Transverse colon (tissue), 4 donors: ENCODE measurements at regions not wholly inside any gene's neighbourhood (a gene's known extent, or its start where the extent isn't known, plus 50 kb on each side); places are given as distances from the start of the nearest gene placed in this dataset.

Experiments
- CTCF ChIP-seq, 5 experiments: fragments of 200-600 bp in 3 of 5; fragments of 450-650 bp in 2 of 5; sonication (generic) in 3 of 5; IDR thresholded peaks; 1 replicate in 2 of 5; 2 replicates in 3 of 5; pipeline ENCODE4 v1.5.1; 2016 to 2017; ENCODE audit warnings: antibody characterized with exemption in 5 of 5, inconsistent platforms in 3 of 5, mild to moderate bottlenecking in 2 of 5, moderate library complexity in 1 of 5
- EP300 ChIP-seq: sonication (generic); formaldehyde crosslinking; IDR thresholded peaks from one replicate; pipeline ENCODE4 v1.6.1; 2017; ENCODE audit warnings: antibody characterized with exemption, low read depth
- POLR2A ChIP-seq: fragments of 450-650 bp; IDR thresholded peaks from one replicate; pipeline ENCODE4 v1.6.1; 2016; ENCODE audit warnings: antibody characterized with exemption, mild to moderate bottlenecking, moderate library complexity
- POLR2AphosphoS5 ChIP-seq, 3 donors: sonication (generic); formaldehyde crosslinking; IDR thresholded peaks; one replicate each; pipeline ENCODE4 v1.6.1; 2016; ENCODE audit warnings: antibody characterized with exemption in 3 of 3

GRCh38 chr5:58040846-58041245 lies 419.0 kb downstream of the PLK2 start:
- no peak for TF ChIP-seq CTCF (IDR thresholded peaks at IDR 0.05)
- no peak for TF ChIP-seq POLR2AphosphoS5 (IDR thresholded peaks at IDR 0.05)
- TF ChIP-seq POLR2A = no peak
- TF ChIP-seq EP300 = no peak
